Astrocyte of the cerebellum (primary cell): ENCODE measurements at regions not wholly inside any gene's neighbourhood (a gene's known extent, or its start where the extent isn't known, plus 50 kb on each side); places are given as distances from the start of the nearest gene placed in this dataset.

ENCODE experiments used
- DNase-seq: peaks from one replicate; pipeline ENCODE4 v3.0.0-alpha.2; 2011; ENCODE audit warnings: low read depth
- H3K4me3 ChIP-seq: 2 replicates; pipeline ENCODE4 v1.5.1; 2011; ENCODE audit warnings: mild to moderate bottlenecking, low read depth, low read length, moderate library complexity
- in situ Hi-C: cut with HindIII; loops from 2 replicates; pipeline ENCODE4 v1.10.0; 2017; ENCODE audit warnings: low sequenced_read_pairs
- TF ChIP-seq, protein P1 (sequence below): IDR thresholded peaks from 2 replicates; pipeline ENCODE4 v1.5.1; 2012; ENCODE audit warnings: low read length, low read depth, moderate library complexity, mild to moderate bottlenecking; ENCODE audit errors: missing control alignments

DNA sequence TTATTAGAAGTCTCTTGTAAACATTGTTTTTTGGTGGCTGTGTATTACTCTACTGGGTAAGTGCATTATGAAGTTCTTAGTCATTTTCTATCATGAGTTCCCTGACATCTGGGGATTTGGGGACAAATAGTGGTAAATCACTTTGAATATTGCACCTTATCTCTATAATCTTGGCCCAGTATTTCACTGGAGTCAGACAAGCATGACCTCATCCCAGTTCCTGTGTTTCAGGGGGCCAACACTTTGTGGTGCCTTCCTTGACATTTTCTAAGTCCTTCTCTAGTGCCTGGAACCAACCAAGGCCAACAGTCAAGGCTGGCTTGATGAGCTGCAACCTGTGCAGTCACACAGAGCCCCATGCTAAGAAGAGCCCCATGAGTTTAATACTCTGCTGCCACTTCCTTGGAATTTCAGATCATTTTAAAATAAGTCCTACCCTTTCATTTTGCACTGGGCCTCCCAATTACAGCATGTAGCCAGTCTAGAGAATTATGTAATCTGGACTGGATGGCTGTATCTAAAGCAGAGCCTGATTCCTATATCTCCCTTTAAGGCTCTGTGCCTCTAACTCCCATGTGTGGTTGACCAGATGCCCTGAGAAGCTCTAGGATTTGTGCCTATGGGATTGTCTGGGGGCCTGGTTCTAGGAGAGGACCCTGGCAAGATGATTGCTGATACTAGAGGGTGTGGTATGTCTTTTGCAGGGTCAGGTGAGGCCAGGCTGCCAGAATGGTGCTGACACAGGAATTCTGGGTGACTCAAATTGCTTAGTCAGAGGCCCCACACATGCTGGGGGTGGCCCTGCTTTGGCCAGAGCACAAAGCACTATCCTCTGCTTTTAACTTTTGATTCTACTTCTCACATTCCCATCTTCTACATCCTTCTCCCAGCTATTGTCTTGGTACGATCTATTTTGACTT is 319.6 kb upstream of the TBC1D5 start:
- TF ChIP-seq, protein P1, sequence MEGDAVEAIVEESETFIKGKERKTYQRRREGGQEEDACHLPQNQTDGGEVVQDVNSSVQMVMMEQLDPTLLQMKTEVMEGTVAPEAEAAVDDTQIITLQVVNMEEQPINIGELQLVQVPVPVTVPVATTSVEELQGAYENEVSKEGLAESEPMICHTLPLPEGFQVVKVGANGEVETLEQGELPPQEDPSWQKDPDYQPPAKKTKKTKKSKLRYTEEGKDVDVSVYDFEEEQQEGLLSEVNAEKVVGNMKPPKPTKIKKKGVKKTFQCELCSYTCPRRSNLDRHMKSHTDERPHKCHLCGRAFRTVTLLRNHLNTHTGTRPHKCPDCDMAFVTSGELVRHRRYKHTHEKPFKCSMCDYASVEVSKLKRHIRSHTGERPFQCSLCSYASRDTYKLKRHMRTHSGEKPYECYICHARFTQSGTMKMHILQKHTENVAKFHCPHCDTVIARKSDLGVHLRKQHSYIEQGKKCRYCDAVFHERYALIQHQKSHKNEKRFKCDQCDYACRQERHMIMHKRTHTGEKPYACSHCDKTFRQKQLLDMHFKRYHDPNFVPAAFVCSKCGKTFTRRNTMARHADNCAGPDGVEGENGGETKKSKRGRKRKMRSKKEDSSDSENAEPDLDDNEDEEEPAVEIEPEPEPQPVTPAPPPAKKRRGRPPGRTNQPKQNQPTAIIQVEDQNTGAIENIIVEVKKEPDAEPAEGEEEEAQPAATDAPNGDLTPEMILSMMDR: no peak
- in situ Hi-C loops: no loop called here
- no peak overlapping the region for H3K4me3 ChIP-seq
- no peak for DNase-seq

DNA sequence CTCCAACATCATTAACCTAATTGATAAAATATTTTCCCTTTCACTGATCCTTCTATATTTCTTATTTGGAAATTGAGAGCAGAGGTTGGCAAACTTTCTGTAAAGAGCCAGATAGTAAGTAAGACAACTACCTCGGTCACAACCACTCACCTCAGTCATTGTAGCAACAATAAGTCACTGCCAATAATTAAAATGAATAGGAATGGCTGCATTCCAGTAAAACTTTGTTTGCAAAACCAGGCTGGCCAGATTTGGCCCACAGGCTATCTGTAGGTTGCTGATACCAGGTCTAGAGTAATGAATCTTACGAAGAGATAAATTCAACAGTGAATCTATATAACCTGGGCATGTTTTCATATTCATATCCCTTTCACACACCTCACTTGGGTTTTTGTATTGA is 316.2 kb upstream of the TBC1D5 start:
- in situ Hi-C loops: no loop called here
- TF ChIP-seq, protein P1: no peak
- no peak overlapping the region for H3K4me3 ChIP-seq
- no peak for DNase-seq

DNA sequence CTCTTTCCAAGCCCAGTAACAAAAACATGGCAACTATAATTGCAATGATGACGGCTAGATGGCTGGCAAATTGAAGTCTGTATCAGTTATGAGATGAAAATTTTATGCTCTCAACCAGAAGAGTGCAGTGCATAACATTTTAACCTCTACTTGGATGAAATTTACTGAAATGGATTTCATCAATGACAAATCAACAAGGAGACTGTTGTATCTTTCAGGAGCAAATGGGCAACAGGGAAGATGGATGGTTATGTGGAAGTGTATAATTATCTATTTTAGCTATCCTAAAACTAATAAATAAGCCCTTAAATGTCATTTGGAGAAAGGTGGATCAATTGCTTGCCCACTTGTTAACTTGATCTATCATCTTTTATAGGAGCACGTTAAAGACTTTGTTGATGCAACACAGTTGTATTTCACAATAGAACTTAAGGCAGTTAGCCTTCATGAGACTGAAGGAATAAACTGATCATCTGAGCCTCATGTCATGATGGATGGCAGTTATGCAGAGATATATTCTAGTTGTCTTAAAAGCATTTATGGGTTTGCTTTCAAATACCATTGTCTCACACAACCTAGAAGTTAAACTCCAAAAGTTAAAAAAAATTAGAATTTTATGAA is 315.1 kb upstream of the TBC1D5 start:
- TF ChIP-seq, protein P1: no peak
- DNase-seq: no peak
- in situ Hi-C loops: no loop called here
- no peak overlapping the region for H3K4me3 ChIP-seq

DNA sequence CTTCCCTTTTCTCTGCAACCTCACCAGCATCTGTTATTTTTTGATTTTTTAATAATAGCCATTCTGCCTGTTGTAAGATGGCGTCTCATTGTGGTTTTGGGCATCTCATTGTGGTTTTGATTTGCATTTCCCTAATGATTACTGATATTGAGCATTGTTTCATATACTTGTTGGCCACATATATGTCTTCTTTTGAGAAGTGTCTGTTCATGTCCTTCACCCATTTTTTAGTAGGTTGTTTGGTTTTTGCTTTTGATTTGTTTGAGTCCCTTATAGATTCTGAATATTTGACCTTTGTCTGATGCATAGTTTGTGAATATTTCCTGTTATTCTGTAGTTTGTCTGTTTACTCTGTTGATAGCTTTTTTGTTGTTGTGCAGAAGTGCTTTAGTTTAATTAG is 312.2 kb upstream of the TBC1D5 start:
- H3K4me3 ChIP-seq: no peak overlapping the region
- in situ Hi-C loops: no loop called here
- TF ChIP-seq, protein P1: no peak
- DNase-seq: no peak

DNA sequence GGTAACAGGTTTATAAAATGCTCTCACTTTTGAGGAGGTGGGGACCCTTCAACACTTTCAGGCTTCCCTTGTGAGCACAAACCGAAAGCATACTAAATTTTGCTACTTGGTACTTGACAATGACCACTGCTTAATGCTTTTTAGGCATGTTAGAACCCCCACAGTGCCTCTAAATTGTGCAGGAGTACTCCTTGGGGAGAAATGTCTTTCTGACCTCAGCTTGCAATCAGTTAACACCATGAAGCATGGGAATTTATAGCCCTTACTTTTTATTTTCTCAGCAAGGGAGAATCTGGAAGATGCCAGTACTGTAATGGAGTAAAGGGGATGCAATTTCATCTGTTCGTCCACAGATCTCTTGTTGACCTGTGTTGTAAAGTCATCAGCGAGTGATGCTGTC is 308.9 kb upstream of the TBC1D5 start:
- in situ Hi-C loops: no loop called here
- TF ChIP-seq, protein P1: no peak

DNA sequence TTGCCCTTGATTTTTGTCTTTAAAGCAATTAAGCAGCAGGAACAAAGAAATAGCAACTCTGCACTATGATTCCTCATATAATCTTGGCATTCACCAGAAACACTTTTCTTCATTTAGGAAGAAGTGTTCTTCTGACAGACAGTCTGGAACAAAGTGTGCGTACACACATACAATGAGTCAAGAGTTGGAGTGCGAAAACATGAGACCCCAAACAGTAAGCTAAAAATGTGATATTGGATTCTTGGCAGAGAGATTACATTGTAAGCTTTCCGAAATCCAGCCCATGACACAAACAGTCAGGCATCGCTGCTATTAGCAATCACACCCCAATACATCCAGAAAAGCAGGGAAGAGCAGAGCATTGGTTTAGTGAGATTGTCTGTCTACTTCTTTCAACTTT is 306.7 kb upstream of the TBC1D5 start:
- in situ Hi-C loops: no loop called here
- no peak for DNase-seq
- TF ChIP-seq, protein P1: no peak

More for the DNA sequence above, 308.9 kb upstream of the TBC1D5 start:
- H3K4me3 ChIP-seq: no peak overlapping the region
- no peak for DNase-seq

More for the DNA sequence above, 306.7 kb upstream of the TBC1D5 start:
- no peak overlapping the region for H3K4me3 ChIP-seq
